ENCODE measurements at regions not wholly inside any gene's neighbourhood (a gene's known extent, or its start where the extent isn't known, plus 50 kb on each side); places are given as distances from the start of the nearest gene placed in this dataset.
A peak's percentile ranks its signal among the peaks of the same experiment; 100 is the strongest.

GRCh38 chr2:9156483-9156882, 50.1 kb upstream of the ASAP2 start:
- peaks cover 5% of the 10 kb centered on the region for H3K36me3 Mint-ChIP-seq (ENCODE audit: insufficient read depth, unreplicated experiment)
- H3K27me3 Mint-ChIP-seq (ENCODE audit: insufficient read depth, unreplicated experiment), result no peaks in the 10 kb centered on the region
- H3K4me1 Mint-ChIP-seq (ENCODE audit: insufficient read depth, unreplicated experiment), result peaks cover 12% of the 10 kb centered on the region
- no peak overlapping the region for H3K27ac Mint-ChIP-seq (ENCODE audit: low read depth, unreplicated experiment)
- no TSS peak for BruUV-seq (replicated peaks)
- intact Hi-C loops (cut with micrococcal nuclease), result no loop called here
- ChIA-PET POLR2A (no interaction called here), CTCF (interaction anchor here (0.7 to 1.2 kb wide), 2 partner anchors 11 to 641 kb away, joined by 3 read pairs; no protein-coding TSS in a partner anchor)
- no peaks in the 10 kb centered on the region for H3K9me3 Mint-ChIP-seq (ENCODE audit: unreplicated experiment)
- DNase-seq (ENCODE audit: unreplicated experiment), result no peak
- TF ChIP-seq CTCF (IDR thresholded peaks at IDR 0.05; ENCODE audit: unreplicated experiment), result no peak
- H3K4me3 Mint-ChIP-seq (ENCODE audit: unreplicated experiment), result no peak overlapping the region

GRCh38 chr2:9154061-9154460, 52.6 kb upstream of the ASAP2 start:
- Mint-ChIP-seq H3K4me3 (ENCODE audit: unreplicated experiment) (no peak overlapping the region), H3K27me3 (ENCODE audit: insufficient read depth, unreplicated experiment) (no peaks in the 10 kb centered on the region), H3K9me3 (ENCODE audit: unreplicated experiment) (no peaks in the 10 kb centered on the region), H3K27ac (ENCODE audit: low read depth, unreplicated experiment) (peak overlapping the region; percentile 77), H3K36me3 (ENCODE audit: insufficient read depth, unreplicated experiment) (peaks cover 5% of the 10 kb centered on the region), H3K4me1 (ENCODE audit: insufficient read depth, unreplicated experiment) (peaks cover 13% of the 10 kb centered on the region)
- ChIA-PET CTCF (interaction anchor here (1.2 to 1.3 kb wide), 3 partner anchors 9 to 78 kb away, joined by 3 to 5 read pairs (median 4); no protein-coding TSS in a partner anchor), POLR2A (interaction anchor here (0.8 to 1.4 kb wide), 5 partner anchors 9 to 98 kb away, joined by 3 to 4 read pairs (median 3); partner anchors contain the start of gene ASAP2)
- DNase-seq (ENCODE audit: unreplicated experiment), result no peak
- intact Hi-C loops (cut with micrococcal nuclease), result no loop called here
- no peak for TF ChIP-seq CTCF (IDR thresholded peaks at IDR 0.05; ENCODE audit: unreplicated experiment)
- no TSS peak for BruUV-seq (replicated peaks)

- H3K27ac Mint-ChIP-seq (ENCODE audit: low read depth, unreplicated experiment), result peak overlapping the region; percentile 77
- no peak for TF ChIP-seq CTCF (IDR thresholded peaks at IDR 0.05; ENCODE audit: unreplicated experiment)
- no peaks in the 10 kb centered on the region for H3K27me3 Mint-ChIP-seq (ENCODE audit: insufficient read depth, unreplicated experiment)
- BruUV-seq (replicated peaks), result no TSS peak
- CTCF ChIA-PET, result interaction anchor here (1.2 to 1.3 kb wide), 2 partner anchors 11 to 78 kb away, joined by 3 to 4 read pairs; no protein-coding TSS in a partner anchor
- intact Hi-C loops (cut with micrococcal nuclease), result no loop called here
- no peaks in the 10 kb centered on the region for H3K9me3 Mint-ChIP-seq (ENCODE audit: unreplicated experiment)
- H3K36me3 Mint-ChIP-seq (ENCODE audit: insufficient read depth, unreplicated experiment), result peaks cover 5% of the 10 kb centered on the region
- DNase-seq (ENCODE audit: unreplicated experiment), result peak; percentile 84
- H3K4me3 Mint-ChIP-seq (ENCODE audit: unreplicated experiment), result peak overlapping the region; percentile 12
- H3K4me1 Mint-ChIP-seq (ENCODE audit: insufficient read depth, unreplicated experiment), result peaks cover 17% of the 10 kb centered on the region
- POLR2A ChIA-PET, result interaction anchor here (1.0 to 1.4 kb wide), 4 partner anchors 9 to 98 kb away, joined by 3 to 4 read pairs (median 3); partner anchors contain the start of gene ASAP2
Measured at GRCh38 chr2:9153643-9153980, 53.0 kb upstream of the ASAP2 start.

- POLR2A ChIA-PET, result interaction anchor here (1.0 to 1.4 kb wide), 4 partner anchors 10 to 99 kb away, joined by 3 to 4 read pairs (median 3); partner anchors contain the start of gene ASAP2
- no peaks in the 10 kb centered on the region for H3K27me3 Mint-ChIP-seq (ENCODE audit: insufficient read depth, unreplicated experiment)
- H3K4me3 Mint-ChIP-seq (ENCODE audit: unreplicated experiment), result peak overlapping the region; percentile 12
- H3K27ac Mint-ChIP-seq (ENCODE audit: low read depth, unreplicated experiment), result peak overlapping the region; percentile 77
- H3K4me1 Mint-ChIP-seq (ENCODE audit: insufficient read depth, unreplicated experiment), result peaks cover 22% of the 10 kb centered on the region
- no peak for DNase-seq (ENCODE audit: unreplicated experiment)
- CTCF ChIA-PET, result no interaction called here
- H3K9me3 Mint-ChIP-seq (ENCODE audit: unreplicated experiment), result no peaks in the 10 kb centered on the region
- no TSS peak for BruUV-seq (replicated peaks)
- H3K36me3 Mint-ChIP-seq (ENCODE audit: insufficient read depth, unreplicated experiment), result peaks cover 5% of the 10 kb centered on the region
- no peak for TF ChIP-seq CTCF (IDR thresholded peaks at IDR 0.05; ENCODE audit: unreplicated experiment)
- intact Hi-C loops (cut with micrococcal nuclease), result no loop called here
Measured at GRCh38 chr2:9152975-9153642, 53.5 kb upstream of the ASAP2 start.

Measured in MCF 10A (cell line).